Stimulated activated effector memory CD8-positive, alpha-beta T cell treated with anti-CD3 and anti-CD28 coated beads, Interleukin-12 subunit alpha, Interleukin-12 subunit beta, amount 100 ng/mL, for 72 hours (primary cell): ENCODE measurements at regions not wholly inside any gene's neighbourhood (a gene's known extent, or its start where the extent isn't known, plus 50 kb on each side); places are given as distances from the start of the nearest gene placed in this dataset.
"Not testable (repeated sequence)": the region's sequence is repeated elsewhere in the genome, so short reads cannot be mapped to it uniquely, and the experiment has no call there.

Experiments used
- ATAC-seq: fragments of 150-1000 bp; cut with Tn5 transposase; 2 replicates; pipeline ENCODE4 v1.10.0; 2021
- DNase-seq, 2 donors: peaks; one replicate each; pipeline ENCODE4 v3.0.0; 2021 to 2022; ENCODE audit warnings: low spot score in 2 of 2
- H3K27ac Mint-ChIP-seq: one replicate; pipeline ENCODE4 v1.8.0; 2022; ENCODE audit warnings: mild to moderate bottlenecking, mixed read lengths
- H3K36me3 Mint-ChIP-seq: one replicate; pipeline ENCODE4 v1.8.0; 2022; ENCODE audit warnings: mild to moderate bottlenecking, mixed read lengths
- H3K4me1 Mint-ChIP-seq: one replicate; pipeline ENCODE4 v1.8.0; 2022; ENCODE audit warnings: mixed read lengths
- H3K4me3 Mint-ChIP-seq: one replicate; pipeline ENCODE4 v1.8.0; 2022; ENCODE audit warnings: mild to moderate bottlenecking, mixed read lengths
- H3K9me3 Mint-ChIP-seq: one replicate; pipeline ENCODE4 v1.8.0; 2022; ENCODE audit warnings: mixed read lengths

GRCh38 chr3:143901105-143901504 is 52.8 kb upstream of the SLC9A9 start:
- no peaks in the 10 kb centered on the region for H3K4me1 Mint-ChIP-seq
- H3K36me3 Mint-ChIP-seq = no peaks in the 10 kb centered on the region
- no peaks in the 10 kb centered on the region for H3K9me3 Mint-ChIP-seq
- H3K4me3 Mint-ChIP-seq = no peak overlapping the region
- ATAC-seq (peak; percentile 26), DNase-seq (no peak)
- no peak overlapping the region for H3K27ac Mint-ChIP-seq

GRCh38 chr3:143902210-143902609 is 53.9 kb upstream of the SLC9A9 start:
- no peak for ATAC-seq
- Mint-ChIP-seq H3K36me3 (no peaks in the 10 kb centered on the region), H3K27ac (no peak overlapping the region), H3K9me3 (no peaks in the 10 kb centered on the region), H3K4me3 (no peak overlapping the region), H3K4me1 (no peaks in the 10 kb centered on the region)
- DNase-seq = no peak

GRCh38 chr3:143910756-143911155 is 60.9 kb upstream of the DIPK2A start:
- H3K27ac Mint-ChIP-seq = no peak overlapping the region
- no peak for DNase-seq
- no peaks in the 10 kb centered on the region for H3K36me3 Mint-ChIP-seq
- H3K4me3 Mint-ChIP-seq = no peak overlapping the region
- H3K4me1 Mint-ChIP-seq = no peaks in the 10 kb centered on the region
- H3K9me3 Mint-ChIP-seq = no peaks in the 10 kb centered on the region
- ATAC-seq = no peak

- H3K4me1 Mint-ChIP-seq = no peaks in the 10 kb centered on the region
- no peaks in the 10 kb centered on the region for H3K9me3 Mint-ChIP-seq
- DNase-seq = no peak
- H3K4me3 Mint-ChIP-seq = no peak overlapping the region
- no peak for ATAC-seq
- no peak overlapping the region for H3K27ac Mint-ChIP-seq
- H3K36me3 Mint-ChIP-seq = no peaks in the 10 kb centered on the region
These were observed 57.4 kb upstream of the DIPK2A start for GRCh38 chr3:143914257-143914656.

- peak; percentile 31 for ATAC-seq
- H3K4me3 Mint-ChIP-seq = no peak overlapping the region
- H3K4me1 Mint-ChIP-seq = no peaks in the 10 kb centered on the region
- no peak overlapping the region for H3K27ac Mint-ChIP-seq
- DNase-seq = no peak
- H3K9me3 Mint-ChIP-seq = no peaks in the 10 kb centered on the region
- no peaks in the 10 kb centered on the region for H3K36me3 Mint-ChIP-seq
These were observed 52.8 kb upstream of the DIPK2A start for GRCh38 chr3:143918848-143919247.

- not testable (repeated sequence) for H3K4me1 Mint-ChIP-seq, H3K9me3 Mint-ChIP-seq, H3K36me3 Mint-ChIP-seq, H3K4me3 Mint-ChIP-seq, H3K27ac Mint-ChIP-seq, ATAC-seq, DNase-seq
These were observed 50.4 kb upstream of the DIPK2A start for GRCh38 chr3:143921176-143921575.
